ENCODE measurements at regions not wholly inside any gene's neighbourhood (a gene's known extent, or its start where the extent isn't known, plus 50 kb on each side); places are given as distances from the start of the nearest gene placed in this dataset.

- TF ChIP-seq CTCF (IDR thresholded peaks at IDR 0.05) (no peak), POLR2A (IDR thresholded peaks at IDR 0.05) (no peak)
Measured at GRCh38 chr7:68250143-68250542, 1253.5 kb downstream of the TYW1 start.
